HL-60 (cell line): ENCODE measurements at regions not wholly inside any gene's neighbourhood (a gene's known extent, or its start where the extent isn't known, plus 50 kb on each side); places are given as distances from the start of the nearest gene placed in this dataset.

ENCODE experiments used
- DNase-seq, 2 experiments: peaks; one replicate each; pipeline ENCODE4 v3.0.0-alpha.2; 2010 to 2020; ENCODE audit warnings: low read depth in 1 of 2, low spot score in 1 of 2
- H3K27ac ChIP-seq: fragments of 250-450 bp; sonication (Bioruptor Pico); replicated peaks from 2 replicates; pipeline ENCODE4 v1.5.1; 2020; ENCODE audit warnings: mild to moderate bottlenecking, moderate library complexity
- H3K27me3 ChIP-seq: fragments of 250-450 bp; sonication (Bioruptor Pico); 2 replicates; pipeline ENCODE4 v1.5.1; 2021; ENCODE audit warnings: mild to moderate bottlenecking, moderate library complexity; ENCODE audit not compliant: insufficient read depth, poor library complexity, severe bottlenecking
- H3K4me3 ChIP-seq: replicated peaks from 2 replicates; pipeline ENCODE4 v1.5.1; 2011; ENCODE audit warnings: mild to moderate bottlenecking, control low read depth, low read length; ENCODE audit not compliant: insufficient read depth
- CTCF ChIP-seq: IDR thresholded peaks from one replicate; pipeline ENCODE4 v1.5.1; 2011; ENCODE audit warnings: low read length, control low read depth, inconsistent platforms; ENCODE audit not compliant: insufficient read depth
- POLR2AphosphoS5 ChIP-seq: IDR thresholded peaks from 2 replicates; pipeline ENCODE4 v1.6.1; 2012; ENCODE audit warnings: low read depth
- SPI1 ChIP-seq: IDR thresholded peaks from 2 replicates; pipeline ENCODE4 v1.6.1; 2012; ENCODE audit warnings: low read depth, mild to moderate bottlenecking, borderline replicate concordance
- TF ChIP-seq, protein P1 (sequence below): IDR thresholded peaks from 2 replicates; pipeline ENCODE4 v1.6.1; 2012; ENCODE audit warnings: low read depth; ENCODE audit not compliant: insufficient replicate concordance

DNA sequence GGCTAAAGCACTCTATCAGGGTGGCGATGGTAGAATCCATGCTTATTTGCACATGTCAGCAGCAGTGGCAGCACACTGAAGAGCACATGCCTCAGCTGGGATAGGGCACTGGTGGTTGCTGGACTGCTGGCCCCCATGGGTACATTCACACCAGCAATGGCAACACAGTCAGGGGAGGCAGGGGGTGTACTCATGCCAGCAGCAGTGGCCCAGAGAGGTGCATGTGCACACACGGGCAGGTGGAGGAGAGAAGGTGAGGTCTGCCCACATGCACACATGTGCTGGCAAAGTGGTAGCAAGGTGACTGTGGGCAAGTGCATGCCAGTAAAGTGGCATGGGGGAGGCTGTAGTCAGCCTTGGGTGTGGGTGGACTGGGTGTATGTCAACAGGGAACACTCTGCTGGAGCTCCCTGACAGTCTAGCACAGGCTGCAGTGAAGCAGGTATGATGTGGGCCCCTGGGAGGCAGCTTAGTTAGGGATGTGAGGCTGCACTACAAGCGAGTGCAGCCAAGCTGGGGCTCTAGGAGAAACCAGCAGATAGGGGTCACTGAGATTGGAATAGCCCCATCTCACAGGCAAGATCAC lies 53.9 kb upstream of the NPAP1 start:
- H3K4me3 ChIP-seq, result no peak overlapping the region
- DNase-seq, result no peak
- TF ChIP-seq POLR2AphosphoS5 (no peak), SPI1 (no peak), CTCF (no peak)
- TF ChIP-seq, protein P1, sequence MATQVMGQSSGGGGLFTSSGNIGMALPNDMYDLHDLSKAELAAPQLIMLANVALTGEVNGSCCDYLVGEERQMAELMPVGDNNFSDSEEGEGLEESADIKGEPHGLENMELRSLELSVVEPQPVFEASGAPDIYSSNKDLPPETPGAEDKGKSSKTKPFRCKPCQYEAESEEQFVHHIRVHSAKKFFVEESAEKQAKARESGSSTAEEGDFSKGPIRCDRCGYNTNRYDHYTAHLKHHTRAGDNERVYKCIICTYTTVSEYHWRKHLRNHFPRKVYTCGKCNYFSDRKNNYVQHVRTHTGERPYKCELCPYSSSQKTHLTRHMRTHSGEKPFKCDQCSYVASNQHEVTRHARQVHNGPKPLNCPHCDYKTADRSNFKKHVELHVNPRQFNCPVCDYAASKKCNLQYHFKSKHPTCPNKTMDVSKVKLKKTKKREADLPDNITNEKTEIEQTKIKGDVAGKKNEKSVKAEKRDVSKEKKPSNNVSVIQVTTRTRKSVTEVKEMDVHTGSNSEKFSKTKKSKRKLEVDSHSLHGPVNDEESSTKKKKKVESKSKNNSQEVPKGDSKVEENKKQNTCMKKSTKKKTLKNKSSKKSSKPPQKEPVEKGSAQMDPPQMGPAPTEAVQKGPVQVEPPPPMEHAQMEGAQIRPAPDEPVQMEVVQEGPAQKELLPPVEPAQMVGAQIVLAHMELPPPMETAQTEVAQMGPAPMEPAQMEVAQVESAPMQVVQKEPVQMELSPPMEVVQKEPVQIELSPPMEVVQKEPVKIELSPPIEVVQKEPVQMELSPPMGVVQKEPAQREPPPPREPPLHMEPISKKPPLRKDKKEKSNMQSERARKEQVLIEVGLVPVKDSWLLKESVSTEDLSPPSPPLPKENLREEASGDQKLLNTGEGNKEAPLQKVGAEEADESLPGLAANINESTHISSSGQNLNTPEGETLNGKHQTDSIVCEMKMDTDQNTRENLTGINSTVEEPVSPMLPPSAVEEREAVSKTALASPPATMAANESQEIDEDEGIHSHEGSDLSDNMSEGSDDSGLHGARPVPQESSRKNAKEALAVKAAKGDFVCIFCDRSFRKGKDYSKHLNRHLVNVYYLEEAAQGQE, result no peak
- no peaks in the 10 kb centered on the region for H3K27me3 ChIP-seq
- no peak overlapping the region for H3K27ac ChIP-seq
